Urinary bladder (tissue), 3 donors: ENCODE measurements at regions not wholly inside any gene's neighbourhood (a gene's known extent, or its start where the extent isn't known, plus 50 kb on each side); places are given as distances from the start of the nearest gene placed in this dataset.

Source experiments
- DNase-seq: peaks from one replicate; pipeline ENCODE4 v3.0.0-alpha.2; 2015; ENCODE audit errors: extremely low spot score
- H3K27ac ChIP-seq: one replicate; pipeline ENCODE4 v1.5.1; 2013; ENCODE audit warnings: low read depth, mild to moderate bottlenecking, moderate library complexity
- H3K36me3 ChIP-seq: one replicate; pipeline ENCODE4 v1.6.1; 2013; ENCODE audit warnings: mild to moderate bottlenecking, moderate library complexity; ENCODE audit not compliant: insufficient read depth
- H3K4me1 ChIP-seq: one replicate; pipeline ENCODE4 v1.6.1; 2013; ENCODE audit warnings: mild to moderate bottlenecking, moderate library complexity; ENCODE audit not compliant: insufficient read depth
- H3K4me3 ChIP-seq: one replicate; pipeline ENCODE4 v1.5.1; 2013; ENCODE audit warnings: low read depth, low read length
- WGBS: extraction: QIAGEN DNeasy Blood & Tissue Kit; methylation state at CpG from one replicate; pipeline ENCODE4 v1.1.7; 2013; 5-methylcytosine and 5-hydroxymethylcytosine counted together
- donor health status: healthy with polysubstance abuse.
- donor health status: healthy.

GRCh38 chr5:130578354-130578753 is 586.7 kb downstream of the HINT1 start:
- no peaks in the 10 kb centered on the region for H3K4me1 ChIP-seq
- H3K4me3 ChIP-seq = no peak overlapping the region
- H3K27ac ChIP-seq = no peak overlapping the region
- no peaks in the 10 kb centered on the region for H3K36me3 ChIP-seq
- no peak for DNase-seq

GRCh38 chr5:130571076-130571475 is 594.0 kb downstream of the HINT1 start:
- Histone ChIP-seq H3K4me1 (no peaks in the 10 kb centered on the region), H3K36me3 (no peaks in the 10 kb centered on the region), H3K27ac (no peak overlapping the region), H3K4me3 (no peak overlapping the region)
- no peak for DNase-seq

DNA sequence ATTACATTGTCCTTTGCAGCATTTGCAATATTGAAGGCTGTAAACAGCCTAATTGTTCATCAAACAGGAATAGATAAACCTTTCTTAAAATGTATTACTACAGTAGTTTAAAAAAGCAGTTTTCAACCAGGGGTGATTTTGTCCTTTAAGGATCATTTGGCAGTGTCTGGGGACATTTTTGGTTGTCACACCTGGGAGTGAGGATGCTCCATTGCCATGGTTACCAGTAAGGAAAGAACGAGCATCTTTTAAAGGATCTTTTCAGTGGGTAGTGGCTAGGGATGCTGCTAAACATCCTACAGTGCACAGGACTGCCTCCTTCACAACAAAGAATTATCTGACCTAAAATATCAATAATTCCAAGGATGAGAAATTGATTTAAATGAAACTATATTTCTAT is 596.3 kb downstream of the HINT1 start:
- no peak for DNase-seq
- Histone ChIP-seq H3K36me3 (no peaks in the 10 kb centered on the region), H3K4me3 (no peak overlapping the region), H3K4me1 (no peaks in the 10 kb centered on the region), H3K27ac (no peak overlapping the region)
- whole genome bisulfite sequencing = 67% methylated on average over 1 of the region's 1 CpG

DNA sequence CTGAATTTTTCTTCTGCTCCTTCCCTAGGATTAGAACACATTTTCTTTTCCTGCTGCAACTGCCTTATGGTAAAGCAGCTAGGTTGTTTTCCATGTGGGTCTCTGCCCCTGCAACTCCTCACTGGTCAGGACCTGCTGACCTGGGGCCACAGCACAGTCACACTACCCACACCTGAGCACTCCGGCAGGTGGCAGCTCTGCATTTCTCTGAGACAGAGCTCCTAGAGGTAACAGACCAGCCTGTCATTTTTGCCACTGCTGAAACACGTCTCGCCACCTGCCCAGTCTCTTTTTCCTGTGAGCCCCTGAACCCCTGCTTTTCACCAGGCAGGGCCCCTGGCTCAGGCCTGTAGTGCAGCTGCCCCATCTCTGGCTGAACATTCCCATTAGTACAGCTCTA is 609.6 kb downstream of the HINT1 start:
- DNase-seq = no peak
- 92% methylated on average over 3 of the region's 3 CpGs for WGBS

DNA sequence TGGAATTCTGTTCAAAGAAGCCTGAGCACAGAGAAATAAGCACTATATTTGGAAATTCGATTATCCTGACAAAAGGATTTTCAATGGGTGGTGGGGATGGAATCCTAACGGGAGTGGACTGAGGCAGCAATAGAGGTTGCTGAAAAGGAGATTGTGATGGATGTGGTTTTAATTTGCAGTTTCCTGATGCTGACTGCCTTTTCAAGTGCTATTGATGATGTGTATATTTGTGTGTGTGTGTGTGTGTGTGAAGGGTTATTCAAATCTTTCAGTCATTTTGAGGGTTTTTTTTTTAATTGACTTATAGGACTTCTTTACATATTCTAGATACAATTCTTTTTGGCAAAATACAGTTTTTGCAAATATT is 614.5 kb downstream of the HINT1 start:
- no peak overlapping the region for H3K27ac ChIP-seq
- H3K4me1 ChIP-seq = no peaks in the 10 kb centered on the region
- 73% methylated on average over 2 of the region's 2 CpGs for WGBS
- no peak overlapping the region for H3K4me3 ChIP-seq
- no peak for DNase-seq
- H3K36me3 ChIP-seq = no peaks in the 10 kb centered on the region

More for the DNA sequence above, 609.6 kb downstream of the HINT1 start:
- Histone ChIP-seq H3K36me3 (no peaks in the 10 kb centered on the region), H3K4me3 (no peak overlapping the region), H3K27ac (no peak overlapping the region), H3K4me1 (no peaks in the 10 kb centered on the region)

GRCh38 chr5:130549884-130550561 is 615.0 kb downstream of the HINT1 start:
- Histone ChIP-seq H3K36me3 (no peaks in the 10 kb centered on the region), H3K4me1 (no peaks in the 10 kb centered on the region), H3K27ac (no peak overlapping the region), H3K4me3 (no peak overlapping the region)
- no peak for DNase-seq
- 70% methylated on average over 5 of the region's 5 CpGs for WGBS

DNA sequence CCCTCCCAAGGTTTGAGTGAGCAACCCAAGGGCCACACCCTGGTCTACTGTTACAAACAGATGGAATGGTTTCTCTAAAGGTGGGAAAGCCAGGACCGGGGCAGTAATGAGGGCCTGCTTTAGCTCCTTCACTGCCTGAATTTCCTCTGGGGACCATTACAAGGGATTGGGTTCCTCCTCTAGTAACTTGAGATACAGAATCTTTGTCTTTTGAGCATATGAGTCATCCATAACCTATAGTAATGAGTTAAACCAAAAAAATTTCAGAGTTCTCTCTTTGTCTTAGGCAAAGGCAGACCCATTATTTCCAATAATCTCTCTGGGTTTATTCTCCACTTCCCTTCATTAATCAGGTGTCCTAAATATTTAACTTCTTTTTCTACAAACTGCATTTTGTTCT is 618.8 kb downstream of the HINT1 start:
- DNase-seq = no peak
- Histone ChIP-seq H3K36me3 (no peaks in the 10 kb centered on the region), H3K27ac (no peak overlapping the region), H3K4me1 (no peaks in the 10 kb centered on the region), H3K4me3 (no peak overlapping the region)
- WGBS = 56% methylated on average over 1 of the region's 1 CpG

GRCh38 chr5:130545291-130545690 is 619.8 kb downstream of the HINT1 start:
- WGBS = 75% methylated on average over 1 of the region's 1 CpG
- no peak overlapping the region for H3K4me3 ChIP-seq
- H3K36me3 ChIP-seq = no peaks in the 10 kb centered on the region
- no peaks in the 10 kb centered on the region for H3K4me1 ChIP-seq
- DNase-seq = no peak
- H3K27ac ChIP-seq = no peak overlapping the region

DNA sequence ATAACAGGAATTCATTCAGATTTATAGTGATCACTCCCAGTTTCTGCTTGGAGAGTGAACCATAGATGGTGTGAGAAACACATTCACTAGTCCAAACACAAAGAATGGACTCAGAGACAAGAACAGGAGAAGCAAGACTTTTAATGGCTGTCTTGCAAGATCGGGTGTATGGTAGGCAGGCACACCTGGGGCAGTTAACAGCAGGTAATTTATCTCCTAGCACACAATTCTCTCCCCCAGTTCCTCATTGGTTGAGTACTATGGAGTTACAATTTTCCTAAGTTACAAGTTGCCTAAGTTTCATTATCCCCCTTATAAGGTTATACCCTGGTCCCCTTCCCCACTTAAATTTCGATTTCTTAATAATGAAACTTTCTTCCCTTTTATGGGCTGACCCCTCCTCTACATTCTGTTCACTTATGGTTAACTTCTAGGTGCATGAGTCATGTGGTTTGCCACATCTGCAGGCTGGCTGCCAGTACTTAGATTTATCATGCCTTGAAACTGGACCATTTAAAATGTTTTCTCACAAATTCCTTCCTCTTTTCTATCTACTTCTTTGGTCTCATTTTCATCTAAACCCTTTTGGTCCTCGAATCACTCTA is 623.3 kb downstream of the HINT1 start:
- H3K36me3 ChIP-seq = no peaks in the 10 kb centered on the region
- no peak overlapping the region for H3K27ac ChIP-seq
- 46% methylated on average over 3 of the region's 3 CpGs for WGBS
- H3K4me1 ChIP-seq = no peaks in the 10 kb centered on the region
- H3K4me3 ChIP-seq = no peak overlapping the region
- no peak for DNase-seq

- 49% methylated on average over 1 of the region's 1 CpG for WGBS
- Histone ChIP-seq H3K27ac (no peak overlapping the region), H3K4me3 (no peak overlapping the region), H3K4me1 (no peaks in the 10 kb centered on the region), H3K36me3 (no peaks in the 10 kb centered on the region)
- DNase-seq = no peak
These were observed 628.4 kb downstream of the HINT1 start for GRCh38 chr5:130536691-130537090.

DNA sequence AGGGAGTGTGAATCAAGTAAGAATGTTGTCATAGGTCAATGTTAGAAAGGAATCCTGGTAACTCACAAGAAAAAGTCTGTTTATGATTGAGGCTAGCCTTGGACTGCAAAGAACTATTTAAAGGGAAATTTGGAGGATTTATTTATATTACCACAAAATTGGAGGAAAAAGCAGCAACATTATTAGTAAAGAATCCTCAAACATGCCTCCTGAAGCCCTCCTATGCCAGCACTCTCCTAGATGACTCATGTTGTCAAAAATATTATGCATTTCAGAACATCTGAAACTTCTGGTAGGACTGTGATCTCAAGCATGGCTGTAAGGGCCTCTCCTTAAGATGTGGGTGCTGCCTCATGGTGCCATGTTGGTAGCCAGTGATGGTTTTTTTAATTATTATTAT is 628.5 kb downstream of the CHSY3 start:
- H3K4me1 ChIP-seq = no peaks in the 10 kb centered on the region
- H3K4me3 ChIP-seq = no peak overlapping the region
- no peak for DNase-seq
- no peak overlapping the region for H3K27ac ChIP-seq
- H3K36me3 ChIP-seq = no peaks in the 10 kb centered on the region

GRCh38 chr5:130529511-130530485 is 625.5 kb downstream of the CHSY3 start:
- 84% methylated on average over 8 of the region's 8 CpGs for WGBS
- no peaks in the 10 kb centered on the region for H3K4me1 ChIP-seq
- no peaks in the 10 kb centered on the region for H3K36me3 ChIP-seq
- no peak for DNase-seq
- H3K4me3 ChIP-seq = no peak overlapping the region
- H3K27ac ChIP-seq = no peak overlapping the region

- Histone ChIP-seq H3K4me3 (no peak overlapping the region), H3K36me3 (no peaks in the 10 kb centered on the region), H3K27ac (no peak overlapping the region), H3K4me1 (no peaks in the 10 kb centered on the region)
- DNase-seq = no peak
- 100% methylated on average over 1 of the region's 1 CpG for WGBS
These were observed 624.8 kb downstream of the CHSY3 start for GRCh38 chr5:130529111-130529510.

GRCh38 chr5:130528474-130528873 is 624.2 kb downstream of the CHSY3 start:
- Histone ChIP-seq H3K27ac (no peak overlapping the region), H3K36me3 (no peaks in the 10 kb centered on the region), H3K4me1 (no peaks in the 10 kb centered on the region), H3K4me3 (no peak overlapping the region)
- no peak for DNase-seq
